GM12891 (cell line): ENCODE measurements at regions not wholly inside any gene's neighbourhood (a gene's known extent, or its start where the extent isn't known, plus 50 kb on each side); places are given as distances from the start of the nearest gene placed in this dataset.

ENCODE experiments used
- POLR2AphosphoS5 ChIP-seq: IDR thresholded peaks from 2 replicates; pipeline ENCODE4 v1.6.1; 2011; ENCODE audit warnings: low read depth, low read length, control low read depth
- TAF1 ChIP-seq: IDR thresholded peaks from 2 replicates; pipeline ENCODE4 v1.6.1; 2011; ENCODE audit warnings: low read depth, low read length, control low read depth

DNA sequence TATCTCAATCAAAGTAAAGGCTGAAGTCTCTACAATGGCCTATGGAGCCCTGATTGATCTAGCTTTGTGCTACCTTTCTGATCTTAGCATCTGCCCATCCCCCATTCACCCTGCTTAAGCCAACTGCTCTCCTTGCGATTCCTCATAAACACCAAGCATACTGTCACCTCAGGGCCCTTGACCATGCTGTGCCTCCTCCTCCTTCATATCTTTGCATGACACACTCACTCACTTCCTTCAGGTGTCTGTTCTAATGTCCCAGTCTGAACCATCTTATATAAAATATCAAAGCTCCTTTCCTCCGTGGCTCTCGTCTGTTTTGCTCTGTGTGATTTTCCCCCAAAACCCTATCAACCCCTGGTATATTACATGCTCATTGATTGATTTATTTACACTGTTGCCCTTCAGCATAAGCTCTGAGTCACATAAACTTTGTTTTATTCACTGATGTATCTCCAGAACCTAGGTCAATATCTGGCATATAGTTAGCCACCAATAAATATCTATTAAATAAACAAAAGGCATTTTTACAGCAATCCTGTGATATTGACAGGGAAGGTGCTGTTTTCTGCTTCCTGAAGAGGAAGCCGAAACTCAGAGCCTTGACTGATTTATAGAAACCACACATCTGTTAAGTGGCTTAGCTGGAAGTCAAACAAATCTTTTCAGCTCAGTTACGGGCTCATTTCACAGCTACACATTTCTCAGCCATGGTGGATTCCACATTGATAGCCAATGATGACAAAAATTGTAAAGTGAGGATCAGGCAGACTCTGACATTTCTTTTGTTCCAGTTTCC is 103.6 kb downstream of the BOD1 start:
- no peak for TF ChIP-seq TAF1
- TF ChIP-seq POLR2AphosphoS5: no peak
